ENCODE measurements at regions not wholly inside any gene's neighbourhood (a gene's known extent, or its start where the extent isn't known, plus 50 kb on each side); places are given as distances from the start of the nearest gene placed in this dataset.

DNA sequence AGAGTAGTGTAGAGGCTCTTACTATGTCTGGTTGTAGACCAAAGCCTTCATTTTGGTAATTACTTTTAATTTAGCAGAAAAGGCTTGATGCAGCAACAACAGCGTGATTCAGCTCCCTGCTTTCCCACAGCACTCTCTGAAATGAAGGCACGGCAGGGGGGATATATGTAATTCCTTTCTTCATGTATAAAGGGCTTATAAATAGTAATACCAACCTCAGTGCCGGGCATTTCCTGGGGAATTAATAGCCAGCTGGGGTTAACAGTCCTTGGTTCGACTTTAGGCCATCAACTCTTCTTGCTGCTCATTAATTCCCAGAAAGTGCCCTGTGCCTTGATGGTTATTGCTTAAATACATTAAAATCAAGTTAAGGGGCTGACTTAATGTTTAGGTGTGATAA lies 669.0 kb downstream of the ZNF674 start:
- Histone ChIP-seq H3K9ac (ENCODE audit: insufficient read depth, low read length, poor library complexity, severe bottlenecking) (no peak overlapping the region), H3K27ac (ENCODE audit: low read depth in 1 of 2, low read length in 2 of 2) (no peak overlapping the region), H3K27me3 (ENCODE audit: control insufficient read depth in 2 of 2, insufficient read depth in 2 of 2, low read length in 2 of 2) (peaks cover 0 to 25% of the 10 kb centered on the region in 2 donors), H3K4me3 (replicated peaks in 1 of 3; ENCODE audit: low read depth in 2 of 3, low read length in 3 of 3) (no peak overlapping the region), H3K4me2 (replicated peaks; ENCODE audit: extremely low read depth, low read length, poor library complexity, severe bottlenecking) (no peak overlapping the region), H3K79me2 (ENCODE audit: insufficient read depth, low read length) (no peaks in the 10 kb centered on the region), H4K20me1 (ENCODE audit: insufficient read depth, low read length) (no peaks in the 10 kb centered on the region), H3K9me3 (replicated peaks in 1 of 2; ENCODE audit: control insufficient read depth in 1 of 2, insufficient read depth in 1 of 2, low read length in 2 of 2) (no peaks in the 10 kb centered on the region), H2AFZ (ENCODE audit: insufficient read depth, low read depth, low read length, poor library complexity, severe bottlenecking) (no peak overlapping the region), H3K4me1 (ENCODE audit: control insufficient read depth in 1 of 2, insufficient read depth in 2 of 2, low read length in 2 of 2) (no peaks in the 10 kb centered on the region), H3K36me3 (replicated peaks in 1 of 2; ENCODE audit: control insufficient read depth in 1 of 2, insufficient read depth in 2 of 2, low read length in 2 of 2) (no peaks in the 10 kb centered on the region)
- TF ChIP-seq, protein P1, sequence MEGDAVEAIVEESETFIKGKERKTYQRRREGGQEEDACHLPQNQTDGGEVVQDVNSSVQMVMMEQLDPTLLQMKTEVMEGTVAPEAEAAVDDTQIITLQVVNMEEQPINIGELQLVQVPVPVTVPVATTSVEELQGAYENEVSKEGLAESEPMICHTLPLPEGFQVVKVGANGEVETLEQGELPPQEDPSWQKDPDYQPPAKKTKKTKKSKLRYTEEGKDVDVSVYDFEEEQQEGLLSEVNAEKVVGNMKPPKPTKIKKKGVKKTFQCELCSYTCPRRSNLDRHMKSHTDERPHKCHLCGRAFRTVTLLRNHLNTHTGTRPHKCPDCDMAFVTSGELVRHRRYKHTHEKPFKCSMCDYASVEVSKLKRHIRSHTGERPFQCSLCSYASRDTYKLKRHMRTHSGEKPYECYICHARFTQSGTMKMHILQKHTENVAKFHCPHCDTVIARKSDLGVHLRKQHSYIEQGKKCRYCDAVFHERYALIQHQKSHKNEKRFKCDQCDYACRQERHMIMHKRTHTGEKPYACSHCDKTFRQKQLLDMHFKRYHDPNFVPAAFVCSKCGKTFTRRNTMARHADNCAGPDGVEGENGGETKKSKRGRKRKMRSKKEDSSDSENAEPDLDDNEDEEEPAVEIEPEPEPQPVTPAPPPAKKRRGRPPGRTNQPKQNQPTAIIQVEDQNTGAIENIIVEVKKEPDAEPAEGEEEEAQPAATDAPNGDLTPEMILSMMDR (IDR thresholded peaks at IDR 0.05): no peak
- H3K4me1 Mint-ChIP-seq: no peaks in the 10 kb centered on the region
- intact Hi-C loops (cut with micrococcal nuclease): no loop called here
- no CpG with 5 or more reads among the region's 4 CpGs for WGBS (ENCODE audit: insufficient coverage)
- H3K27me3 Mint-ChIP-seq (ENCODE audit: low read depth in 3 of 3): peaks cover 0 to 9% (median under 1%) of the 10 kb centered on the region in 3 donors
- no peak for DNase-seq
- H3K36me3 Mint-ChIP-seq: no peaks in the 10 kb centered on the region
- H3K27ac Mint-ChIP-seq: no peak overlapping the region
- no peak overlapping the region for H3K4me3 Mint-ChIP-seq
- peaks cover 0 to 3% (median 0%) of the 10 kb centered on the region in 7 donors for H3K9me3 Mint-ChIP-seq

- no peaks in the 10 kb centered on the region for H3K79me2 ChIP-seq (ENCODE audit: insufficient read depth, low read length)
- H3K27me3 ChIP-seq (ENCODE audit: control insufficient read depth in 2 of 2, insufficient read depth in 2 of 2, low read length in 2 of 2): peaks cover 0 to 29% of the 10 kb centered on the region in 2 donors
- H3K9me3 ChIP-seq (replicated peaks in 1 of 2; ENCODE audit: control insufficient read depth in 1 of 2, insufficient read depth in 1 of 2, low read length in 2 of 2): no peaks in the 10 kb centered on the region
- H3K9ac ChIP-seq (ENCODE audit: insufficient read depth, low read length, poor library complexity, severe bottlenecking): no peak overlapping the region
- H3K36me3 ChIP-seq (replicated peaks in 1 of 2; ENCODE audit: control insufficient read depth in 1 of 2, insufficient read depth in 2 of 2, low read length in 2 of 2): no peaks in the 10 kb centered on the region
- Mint-ChIP-seq H3K4me1 (no peaks in the 10 kb centered on the region), H3K9me3 (peaks cover 0 to 2% (median 0%) of the 10 kb centered on the region in 7 donors), H3K36me3 (no peaks in the 10 kb centered on the region), H3K4me3 (no peak overlapping the region), H3K27ac (no peak overlapping the region), H3K27me3 (ENCODE audit: low read depth in 3 of 3) (peaks cover 0 to 10% (median 2%) of the 10 kb centered on the region in 3 donors)
- no peak for DNase-seq
- intact Hi-C loops (cut with micrococcal nuclease): no loop called here
- no peaks in the 10 kb centered on the region for H3K4me1 ChIP-seq (ENCODE audit: control insufficient read depth in 1 of 2, insufficient read depth in 2 of 2, low read length in 2 of 2)
- no CpG with 5 or more reads among the region's 3 CpGs for WGBS (ENCODE audit: insufficient coverage)
- no peak overlapping the region for H3K27ac ChIP-seq (ENCODE audit: low read depth in 1 of 2, low read length in 2 of 2)
- H3K4me2 ChIP-seq (replicated peaks; ENCODE audit: extremely low read depth, low read length, poor library complexity, severe bottlenecking): no peak overlapping the region
- no peak overlapping the region for H2AFZ ChIP-seq (ENCODE audit: insufficient read depth, low read depth, low read length, poor library complexity, severe bottlenecking)
- no peaks in the 10 kb centered on the region for H4K20me1 ChIP-seq (ENCODE audit: insufficient read depth, low read length)
- no peak overlapping the region for H3K4me3 ChIP-seq (replicated peaks in 1 of 3; ENCODE audit: low read depth in 2 of 3, low read length in 3 of 3)
- TF ChIP-seq, protein P1 (IDR thresholded peaks at IDR 0.05): no peak
Measured at GRCh38 chrX:45873781-45874180, 671.4 kb downstream of the ZNF674 start.
